ENCODE measurements at regions not wholly inside any gene's neighbourhood (a gene's known extent, or its start where the extent isn't known, plus 50 kb on each side); places are given as distances from the start of the nearest gene placed in this dataset.

DNA sequence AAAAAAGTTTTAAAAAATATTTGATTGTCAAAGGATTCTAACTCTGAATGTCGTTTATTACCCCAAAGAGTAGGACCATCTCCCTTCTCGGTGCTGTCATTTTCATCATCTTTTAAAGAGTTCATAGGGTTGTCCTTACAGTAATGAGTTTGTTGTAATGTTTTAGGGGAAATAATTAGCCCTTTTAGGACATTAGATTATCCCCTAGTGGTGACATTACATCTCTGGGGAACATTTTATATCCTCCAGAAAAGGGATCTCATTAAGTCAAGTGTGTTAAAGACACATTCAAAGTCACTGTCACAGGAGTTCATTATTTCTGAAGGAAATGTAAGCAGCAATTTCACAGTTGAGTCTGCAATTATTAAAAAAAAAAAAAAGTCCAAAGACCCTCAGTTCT, 99.3 kb upstream of the GJB6 start:
- Mint-ChIP-seq H3K4me1 (ENCODE audit: low read depth) (no peaks in the 10 kb centered on the region), H3K27ac (no peak overlapping the region), H3K4me3 (no peak overlapping the region), H3K27me3 (peaks cover 4% of the 10 kb centered on the region), H3K9me3 (peaks cover 5% of the 10 kb centered on the region), H3K36me3 (ENCODE audit: low read depth) (no peaks in the 10 kb centered on the region)
- no peaks in the 10 kb centered on the region for H3K4me1 ChIP-seq (ENCODE audit: insufficient read depth, low read length)
- intact Hi-C loops (cut with DNase I, micrococcal nuclease): no loop called here
- H3K27me3 ChIP-seq (ENCODE audit: control insufficient read depth in 1 of 2, insufficient read depth in 2 of 2, low read length in 2 of 2): no peaks in the 10 kb centered on the region
- ChIA-PET CTCF (no interaction called here), POLR2A (no interaction called here)
- no peaks in the 10 kb centered on the region for H3K36me3 ChIP-seq (ENCODE audit: insufficient read depth, low read length)
- H3K27ac ChIP-seq (ENCODE audit: low read depth in 1 of 2, low read length in 2 of 2): no peak overlapping the region
- TF ChIP-seq, protein P1, sequence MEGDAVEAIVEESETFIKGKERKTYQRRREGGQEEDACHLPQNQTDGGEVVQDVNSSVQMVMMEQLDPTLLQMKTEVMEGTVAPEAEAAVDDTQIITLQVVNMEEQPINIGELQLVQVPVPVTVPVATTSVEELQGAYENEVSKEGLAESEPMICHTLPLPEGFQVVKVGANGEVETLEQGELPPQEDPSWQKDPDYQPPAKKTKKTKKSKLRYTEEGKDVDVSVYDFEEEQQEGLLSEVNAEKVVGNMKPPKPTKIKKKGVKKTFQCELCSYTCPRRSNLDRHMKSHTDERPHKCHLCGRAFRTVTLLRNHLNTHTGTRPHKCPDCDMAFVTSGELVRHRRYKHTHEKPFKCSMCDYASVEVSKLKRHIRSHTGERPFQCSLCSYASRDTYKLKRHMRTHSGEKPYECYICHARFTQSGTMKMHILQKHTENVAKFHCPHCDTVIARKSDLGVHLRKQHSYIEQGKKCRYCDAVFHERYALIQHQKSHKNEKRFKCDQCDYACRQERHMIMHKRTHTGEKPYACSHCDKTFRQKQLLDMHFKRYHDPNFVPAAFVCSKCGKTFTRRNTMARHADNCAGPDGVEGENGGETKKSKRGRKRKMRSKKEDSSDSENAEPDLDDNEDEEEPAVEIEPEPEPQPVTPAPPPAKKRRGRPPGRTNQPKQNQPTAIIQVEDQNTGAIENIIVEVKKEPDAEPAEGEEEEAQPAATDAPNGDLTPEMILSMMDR (IDR thresholded peaks at IDR 0.05): no peak
- peaks cover 0 to 6% of the 10 kb centered on the region in 2 experiments for H3K9me3 ChIP-seq (ENCODE audit: control insufficient read depth in 1 of 2, insufficient read depth in 1 of 2, low read length in 2 of 2)
- DNase-seq (no peak), ATAC-seq (ENCODE audit: poor library complexity) (no peak)
- no peak overlapping the region for H3K4me3 ChIP-seq (ENCODE audit: low read length)

DNA sequence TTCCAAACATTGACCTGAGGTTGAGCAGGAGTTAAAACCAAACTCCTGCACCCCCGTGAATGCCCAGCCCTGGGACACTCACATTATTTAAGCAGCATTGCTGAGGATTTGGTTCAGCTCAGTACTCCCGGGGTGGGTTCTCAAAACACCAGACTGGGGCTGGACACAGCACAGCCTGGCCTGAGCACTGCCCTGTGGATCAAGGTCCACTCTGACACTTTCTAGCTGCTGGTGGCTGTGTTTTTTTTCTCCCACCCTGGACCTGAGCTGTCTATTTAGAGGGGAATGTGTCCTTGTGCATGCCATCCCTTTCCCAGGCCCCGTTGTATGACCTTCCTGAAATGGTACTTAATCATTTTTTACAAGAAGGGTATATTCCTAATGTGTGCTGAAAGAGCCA, 94.7 kb upstream of the GJB6 start:
- Mint-ChIP-seq H3K4me1 (ENCODE audit: low read depth) (no peaks in the 10 kb centered on the region), H3K4me3 (no peak overlapping the region), H3K9me3 (peaks cover 15% of the 10 kb centered on the region), H3K27me3 (peaks cover 4% of the 10 kb centered on the region), H3K27ac (no peak overlapping the region), H3K36me3 (ENCODE audit: low read depth) (peaks cover 6% of the 10 kb centered on the region)
- H3K36me3 ChIP-seq (ENCODE audit: insufficient read depth, low read length): no peaks in the 10 kb centered on the region
- TF ChIP-seq, protein P1 (IDR thresholded peaks at IDR 0.05): no peak
- intact Hi-C loops (cut with DNase I, micrococcal nuclease): no loop called here
- no peak for DNase-seq
- no peak overlapping the region for H3K4me3 ChIP-seq (ENCODE audit: low read length)
- H3K9me3 ChIP-seq (ENCODE audit: control insufficient read depth in 1 of 2, insufficient read depth in 1 of 2, low read length in 2 of 2): peaks cover 16 to 17% of the 10 kb centered on the region in 2 experiments
- H3K27ac ChIP-seq (ENCODE audit: low read depth in 1 of 2, low read length in 2 of 2): no peak overlapping the region
- ATAC-seq (ENCODE audit: poor library complexity): no peak
- ChIA-PET CTCF (no interaction called here), POLR2A (no interaction called here)
- peaks cover 0 to 4% of the 10 kb centered on the region in 2 experiments for H3K27me3 ChIP-seq (ENCODE audit: control insufficient read depth in 1 of 2, insufficient read depth in 2 of 2, low read length in 2 of 2)
- H3K4me1 ChIP-seq (ENCODE audit: insufficient read depth, low read length): no peaks in the 10 kb centered on the region

DNA sequence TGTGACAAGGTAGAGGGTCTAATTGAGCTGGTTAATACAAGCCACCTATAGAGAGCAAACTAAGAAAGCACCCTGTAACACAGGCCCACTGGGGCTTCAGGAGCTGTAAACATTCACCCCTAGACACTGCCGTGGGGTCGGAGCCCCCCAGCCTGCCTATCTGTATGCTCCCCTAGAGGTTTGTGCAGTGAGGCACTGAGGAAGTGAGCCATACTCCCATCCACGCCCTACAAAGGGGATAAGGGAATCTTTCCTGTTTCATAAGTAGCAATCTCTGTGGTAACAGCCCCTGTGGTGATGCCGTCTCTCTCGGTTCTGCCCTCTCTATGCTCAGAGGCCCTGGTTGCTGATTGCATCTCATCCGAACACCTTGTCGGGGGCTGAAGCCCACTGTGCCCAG, 94.2 kb upstream of the GJB6 start:
- H3K27me3 ChIP-seq (ENCODE audit: control insufficient read depth in 1 of 2, insufficient read depth in 2 of 2, low read length in 2 of 2): peaks cover 0 to 4% of the 10 kb centered on the region in 2 experiments
- TF ChIP-seq, protein P1 (IDR thresholded peaks at IDR 0.05): no peak
- no peak overlapping the region for H3K4me3 ChIP-seq (ENCODE audit: low read length)
- Mint-ChIP-seq H3K4me1 (ENCODE audit: low read depth) (no peaks in the 10 kb centered on the region), H3K27me3 (peaks cover 4% of the 10 kb centered on the region), H3K9me3 (peaks cover 15% of the 10 kb centered on the region), H3K27ac (no peak overlapping the region), H3K4me3 (no peak overlapping the region), H3K36me3 (ENCODE audit: low read depth) (peaks cover 6% of the 10 kb centered on the region)
- no peaks in the 10 kb centered on the region for H3K36me3 ChIP-seq (ENCODE audit: insufficient read depth, low read length)
- peaks cover 16 to 17% of the 10 kb centered on the region in 2 experiments for H3K9me3 ChIP-seq (ENCODE audit: control insufficient read depth in 1 of 2, insufficient read depth in 1 of 2, low read length in 2 of 2)
- ChIA-PET POLR2A (no interaction called here), CTCF (no interaction called here)
- no peaks in the 10 kb centered on the region for H3K4me1 ChIP-seq (ENCODE audit: insufficient read depth, low read length)
- no peak overlapping the region for H3K27ac ChIP-seq (ENCODE audit: low read depth in 1 of 2, low read length in 2 of 2)
- DNase-seq (no peak), ATAC-seq (ENCODE audit: poor library complexity) (no peak)
- intact Hi-C loops (cut with DNase I, micrococcal nuclease): no loop called here

All from CD4-positive, alpha-beta T cell (primary cell).